H9 (cell line): ENCODE measurements at regions not wholly inside any gene's neighbourhood (a gene's known extent, or its start where the extent isn't known, plus 50 kb on each side); places are given as distances from the start of the nearest gene placed in this dataset.
A peak's percentile ranks its signal among the peaks of the same experiment; 100 is the strongest.

Source experiments
- DNase-seq: peaks from one replicate; pipeline ENCODE4 v3.0.0-alpha.2; 2017
- H2AFZ ChIP-seq: one replicate; pipeline ENCODE4 v1.6.1; 2013; ENCODE audit warnings: mild to moderate bottlenecking, low read length, control low read depth, moderate library complexity
- H2AK5ac ChIP-seq: 2 replicates; pipeline ENCODE4 v1.6.1; 2013; ENCODE audit warnings: low read length, control low read depth, mixed read lengths; ENCODE audit not compliant: insufficient read length
- H2BK120ac ChIP-seq: one replicate; pipeline ENCODE4 v1.6.1; 2013; ENCODE audit warnings: low read depth, mild to moderate bottlenecking, low read length, control low read depth, inconsistent platforms; ENCODE audit not compliant: poor library complexity, severe bottlenecking
- H2BK12ac ChIP-seq: 2 replicates; pipeline ENCODE4 v1.6.1; 2013; ENCODE audit warnings: low read length, control low read depth, mixed read lengths, low read depth; ENCODE audit not compliant: insufficient read length
- H2BK15ac ChIP-seq: 2 replicates; pipeline ENCODE4 v1.6.1; 2013; ENCODE audit warnings: low read depth, low read length, control low read depth
- H2BK20ac ChIP-seq: one replicate; pipeline ENCODE4 v1.6.1; 2013; ENCODE audit warnings: low read depth, mild to moderate bottlenecking, low read length, control low read depth, inconsistent platforms; ENCODE audit not compliant: poor library complexity, severe bottlenecking
- H2BK5ac ChIP-seq: 2 replicates; pipeline ENCODE4 v1.6.1; 2013; ENCODE audit warnings: low read length, control low read depth, mixed read lengths; ENCODE audit not compliant: insufficient read length
- H3K14ac ChIP-seq: 2 replicates; pipeline ENCODE4 v1.6.1; 2013; ENCODE audit warnings: low read length, control low read depth; ENCODE audit not compliant: insufficient read depth
- H3K18ac ChIP-seq: 2 replicates; pipeline ENCODE4 v1.6.1; 2013; ENCODE audit warnings: low read depth, mild to moderate bottlenecking, mixed read lengths, low read length, control low read depth; ENCODE audit not compliant: insufficient read length
- H3K23ac ChIP-seq: 2 replicates; pipeline ENCODE4 v1.6.1; 2013; ENCODE audit warnings: low read length, control low read depth, mixed read lengths, low read depth; ENCODE audit not compliant: insufficient read length
- H3K23me2 ChIP-seq: 2 replicates; pipeline ENCODE4 v1.6.1; 2013; ENCODE audit warnings: low read depth, mild to moderate bottlenecking, mixed read lengths, low read length, control low read depth; ENCODE audit not compliant: insufficient read length, poor library complexity, severe bottlenecking
- H3K27ac ChIP-seq: 2 replicates; pipeline ENCODE4 v1.5.1; 2013; ENCODE audit warnings: low read length, control low read depth, mixed read lengths, low read depth; ENCODE audit not compliant: insufficient read length
- H3K27me3 ChIP-seq: 2 replicates; pipeline ENCODE4 v1.6.1; 2013; ENCODE audit warnings: low read length, control low read depth, inconsistent platforms; ENCODE audit not compliant: insufficient read depth
- H3K4ac ChIP-seq: 2 replicates; pipeline ENCODE4 v1.6.1; 2013; ENCODE audit warnings: low read depth, mild to moderate bottlenecking, control low read depth, inconsistent platforms, low read length, moderate library complexity
- H3K4me1 ChIP-seq: 2 replicates; pipeline ENCODE4 v1.6.1; 2013; ENCODE audit warnings: low read length, control low read depth, inconsistent platforms; ENCODE audit not compliant: insufficient read depth
- H3K4me2 ChIP-seq: 2 replicates; pipeline ENCODE4 v1.6.1; 2013; ENCODE audit warnings: low read length, control low read depth, mixed read lengths; ENCODE audit not compliant: insufficient read length, insufficient read depth
- H3K56ac ChIP-seq: 2 replicates; pipeline ENCODE4 v1.6.1; 2013; ENCODE audit warnings: low read depth, mild to moderate bottlenecking, mixed read lengths, low read length, control low read depth; ENCODE audit not compliant: insufficient read length
- H3K79me1 ChIP-seq: 2 replicates; pipeline ENCODE4 v1.6.1; 2013; ENCODE audit warnings: low read depth, mild to moderate bottlenecking, moderate library complexity, low read length, control low read depth, inconsistent platforms; ENCODE audit not compliant: insufficient read depth, poor library complexity, severe bottlenecking
- H3K79me2 ChIP-seq: 2 replicates; pipeline ENCODE4 v1.6.1; 2013; ENCODE audit warnings: low read length, control low read depth, inconsistent platforms; ENCODE audit not compliant: insufficient read depth
- H3K9ac ChIP-seq: 2 replicates; pipeline ENCODE4 v1.6.1; 2013; ENCODE audit warnings: low read length, control low read depth, mixed read lengths; ENCODE audit not compliant: insufficient read length; ENCODE audit errors: extremely low read depth
- H3K9me3 ChIP-seq: one replicate; pipeline ENCODE4 v1.6.1; 2013; ENCODE audit warnings: low read depth, low read length, inconsistent platforms; ENCODE audit not compliant: control insufficient read depth
- H3T11ph ChIP-seq: one replicate; pipeline ENCODE4 v1.6.1; 2013; ENCODE audit warnings: mild to moderate bottlenecking, low read length, control low read depth, inconsistent platforms
- H4K20me1 ChIP-seq: one replicate; pipeline ENCODE4 v1.6.1; 2013; ENCODE audit not compliant: control insufficient read depth, insufficient read length, insufficient read depth
- H4K5ac ChIP-seq: 2 replicates; pipeline ENCODE4 v1.6.1; 2013; ENCODE audit warnings: low read depth, mild to moderate bottlenecking, mixed read lengths, low read length, control low read depth; ENCODE audit not compliant: insufficient read length
- H4K8ac ChIP-seq: replicated peaks from 2 replicates; pipeline ENCODE4 v1.6.1; 2013; ENCODE audit warnings: low read length, control low read depth, mixed read lengths, low read depth; ENCODE audit not compliant: insufficient read length
- H4K91ac ChIP-seq: 2 replicates; pipeline ENCODE4 v1.6.1; 2013; ENCODE audit warnings: low read depth, mild to moderate bottlenecking, moderate library complexity, mixed read lengths, low read length, control low read depth; ENCODE audit not compliant: insufficient read length
- H3K27ac Mint-ChIP-seq, 3 experiments: 2 replicates in 2 of 3; 3 replicates in 1 of 3; pipeline ENCODE4 v1.8.0; 2020 to 2021; ENCODE audit warnings: mixed read lengths in 3 of 3, mild to moderate bottlenecking in 1 of 3, moderate library complexity in 1 of 3
- H3K27me3 Mint-ChIP-seq: 2 replicates; pipeline ENCODE4 v1.8.0; 2021; ENCODE audit warnings: low read depth, mild to moderate bottlenecking, moderate library complexity, mixed read lengths
- H3K36me3 Mint-ChIP-seq, 3 experiments: 2 replicates in 2 of 3; 3 replicates in 1 of 3; pipeline ENCODE4 v1.8.0; 2020 to 2021; ENCODE audit warnings: low read depth in 3 of 3, mixed read lengths in 3 of 3; ENCODE audit not compliant: insufficient read depth in 1 of 3
- H3K4me1 Mint-ChIP-seq, 2 experiments: 2 replicates each; pipeline ENCODE4 v1.8.0; 2020; ENCODE audit warnings: mixed read lengths in 2 of 2
- H3K4me3 Mint-ChIP-seq, 2 experiments: 2 replicates in 1 of 2; 3 replicates in 1 of 2; pipeline ENCODE4 v1.8.0; 2020 to 2021; ENCODE audit warnings: mild to moderate bottlenecking in 2 of 2, mixed read lengths in 2 of 2, moderate library complexity in 1 of 2
- H3K9me3 Mint-ChIP-seq, 2 experiments: 2 replicates in 1 of 2; 3 replicates in 1 of 2; pipeline ENCODE4 v1.8.0; 2020; ENCODE audit warnings: mild to moderate bottlenecking in 2 of 2, mixed read lengths in 2 of 2, moderate library complexity in 1 of 2
- WGBS: extraction: QIAGEN DNeasy Blood & Tissue Kit; methylation state at CpG from one replicate; pipeline ENCODE4 v1.1.7; 2013; ENCODE audit warnings: missing lambda C conversion rate, low lambda C conversion rate, mixed read lengths; ENCODE audit not compliant: insufficient read length; ENCODE audit errors: extremely low coverage; 5-methylcytosine and 5-hydroxymethylcytosine counted together
- TF ChIP-seq, protein P1 (sequence below): fragments of 200-600 bp; sonication (generic); conservative IDR thresholded peaks from 3 replicates; pipeline ENCODE4 v1.8.0; 2021; ENCODE audit warnings: antibody characterized with exemption, mild to moderate bottlenecking

DNA sequence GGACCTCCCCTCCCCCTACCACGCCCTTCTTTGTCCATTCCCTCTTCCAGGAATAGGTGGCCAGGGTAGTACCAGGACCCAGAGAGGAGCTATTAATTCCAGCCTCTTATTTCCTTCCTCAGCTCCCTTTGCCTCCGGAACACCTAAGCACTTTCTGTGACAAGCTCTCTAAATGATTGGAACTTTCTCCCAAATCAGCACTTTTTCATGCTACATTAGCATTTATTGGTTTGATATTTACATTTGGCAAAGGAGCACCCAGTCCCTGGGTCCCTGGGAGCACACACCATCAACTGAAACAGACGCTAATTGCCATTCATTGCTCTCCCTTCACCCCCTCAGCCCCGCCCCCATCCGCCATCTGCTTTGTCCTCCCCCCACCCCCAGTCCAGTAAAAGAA, 182.0 kb upstream of the BCOR start:
- H3K36me3 Mint-ChIP-seq: peaks cover under 1 to 5% (median under 1%) of the 10 kb centered on the region in 3 experiments; a peak in 5 of 7 replicates
- Histone ChIP-seq H3K27ac (no peak overlapping the region), H3K4me1 (peaks cover 10% of the 10 kb centered on the region; the same call in 1 of the 2 replicates), H3K27me3 (no peaks in the 10 kb centered on the region), H3K9ac (no peak overlapping the region), H2AK5ac (no peak overlapping the region), H2AFZ (no peak overlapping the region), H3K56ac (no peak overlapping the region), H4K91ac (no peak overlapping the region), H3T11ph (no peak overlapping the region), H3K79me2 (no peaks in the 10 kb centered on the region), H3K23me2 (peaks cover 9% of the 10 kb centered on the region), H3K79me1 (no peaks in the 10 kb centered on the region), H3K14ac (no peak overlapping the region), H4K5ac (peak overlapping the region; percentile 75), H4K20me1 (no peaks in the 10 kb centered on the region), H3K4me2 (peak overlapping the region; percentile 38), H3K18ac (no peak overlapping the region), H2BK20ac (no peak overlapping the region), H2BK120ac (no peak overlapping the region), H2BK5ac (no peak overlapping the region), H4K8ac (no peak overlapping the region), H3K4ac (no peak overlapping the region), H3K23ac (no peak overlapping the region), H2BK15ac (no peak overlapping the region), H3K9me3 (no peaks in the 10 kb centered on the region), H2BK12ac (no peak overlapping the region)
- TF ChIP-seq, protein P1, sequence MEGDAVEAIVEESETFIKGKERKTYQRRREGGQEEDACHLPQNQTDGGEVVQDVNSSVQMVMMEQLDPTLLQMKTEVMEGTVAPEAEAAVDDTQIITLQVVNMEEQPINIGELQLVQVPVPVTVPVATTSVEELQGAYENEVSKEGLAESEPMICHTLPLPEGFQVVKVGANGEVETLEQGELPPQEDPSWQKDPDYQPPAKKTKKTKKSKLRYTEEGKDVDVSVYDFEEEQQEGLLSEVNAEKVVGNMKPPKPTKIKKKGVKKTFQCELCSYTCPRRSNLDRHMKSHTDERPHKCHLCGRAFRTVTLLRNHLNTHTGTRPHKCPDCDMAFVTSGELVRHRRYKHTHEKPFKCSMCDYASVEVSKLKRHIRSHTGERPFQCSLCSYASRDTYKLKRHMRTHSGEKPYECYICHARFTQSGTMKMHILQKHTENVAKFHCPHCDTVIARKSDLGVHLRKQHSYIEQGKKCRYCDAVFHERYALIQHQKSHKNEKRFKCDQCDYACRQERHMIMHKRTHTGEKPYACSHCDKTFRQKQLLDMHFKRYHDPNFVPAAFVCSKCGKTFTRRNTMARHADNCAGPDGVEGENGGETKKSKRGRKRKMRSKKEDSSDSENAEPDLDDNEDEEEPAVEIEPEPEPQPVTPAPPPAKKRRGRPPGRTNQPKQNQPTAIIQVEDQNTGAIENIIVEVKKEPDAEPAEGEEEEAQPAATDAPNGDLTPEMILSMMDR: no peak
- H3K27ac Mint-ChIP-seq: peak overlapping the region in 1 of 3 experiments; percentile 62; a peak in 1 of 7 replicates
- H3K4me3 Mint-ChIP-seq: no peak overlapping the region
- H3K27me3 Mint-ChIP-seq: no peaks in the 10 kb centered on the region; the same call in 1 of the 2 replicates
- DNase-seq: no peak
- peaks cover 67 to 78% of the 10 kb centered on the region in 2 experiments for H3K9me3 Mint-ChIP-seq
- WGBS: no CpG with 5 or more reads among the region's 5 CpGs
- H3K4me1 Mint-ChIP-seq: peaks cover 20 to 28% of the 10 kb centered on the region in 2 experiments
